HG03558 (cell line): ENCODE measurements at regions not wholly inside any gene's neighbourhood (a gene's known extent, or its start where the extent isn't known, plus 50 kb on each side); places are given as distances from the start of the nearest gene placed in this dataset.
"Not testable (repeated sequence)": the region's sequence is repeated elsewhere in the genome, so short reads cannot be mapped to it uniquely, and the experiment has no call there.

Experiments used
- ATAC-seq: cut with Tn5 transposase; IDR thresholded peaks from one replicate; pipeline ENCODE4 v1.9.1; 2021; ENCODE audit warnings: moderate number of reproducible peaks; ENCODE audit not compliant: unreplicated experiment; ENCODE audit errors: extremely low read depth

GRCh38 chr14:61602003-61602732, 93.1 kb upstream of the HIF1A start:
- ATAC-seq = no peak

- ATAC-seq = no peak
Observed at GRCh38 chr14:61602733-61603077, 92.6 kb upstream of the HIF1A start.

GRCh38 chr14:61603736-61604135, 91.6 kb upstream of the HIF1A start:
- no peak for ATAC-seq

- no peak for ATAC-seq
Observed at GRCh38 chr14:61607570-61608244, 87.6 kb upstream of the HIF1A start.

- no peak for ATAC-seq
Observed at GRCh38 chr14:61608245-61609165, 86.8 kb upstream of the HIF1A start.

- ATAC-seq = no peak
Observed at GRCh38 chr14:61609191-61609843, 86.0 kb upstream of the HIF1A start.

- ATAC-seq = no peak
Observed at GRCh38 chr14:61609884-61610283, 85.4 kb upstream of the HIF1A start.

- ATAC-seq = no peak
Observed at GRCh38 chr14:61610900-61611299, 84.4 kb upstream of the HIF1A start.

- ATAC-seq = no peak
Observed at GRCh38 chr14:61611880-61612630, 83.3 kb upstream of the HIF1A start.

- not testable (repeated sequence) for ATAC-seq
Observed at GRCh38 chr14:61613006-61613405, 82.3 kb upstream of the HIF1A start.

GRCh38 chr14:61614693-61615092, 80.6 kb upstream of the HIF1A start:
- no peak for ATAC-seq

- no peak for ATAC-seq
Observed at GRCh38 chr14:61615743-61616523, 79.4 kb upstream of the HIF1A start.

GRCh38 chr14:61616524-61617185, 78.7 kb upstream of the HIF1A start:
- ATAC-seq = no peak

GRCh38 chr14:61618448-61618847, 76.9 kb upstream of the HIF1A start:
- ATAC-seq = no peak

- ATAC-seq = no peak
Observed at GRCh38 chr14:61619494-61619893, 75.8 kb upstream of the HIF1A start.

- peak; percentile 78 for ATAC-seq
Observed at GRCh38 chr14:61620130-61620946, 75.0 kb upstream of the HIF1A start.

- no peak for ATAC-seq
Observed at GRCh38 chr14:61621444-61621843, 73.9 kb upstream of the HIF1A start.

GRCh38 chr14:61622051-61622450, 73.3 kb upstream of the HIF1A start:
- ATAC-seq = no peak
